CD14-positive monocyte (primary cell): ENCODE measurements at regions not wholly inside any gene's neighbourhood (a gene's known extent, or its start where the extent isn't known, plus 50 kb on each side); places are given as distances from the start of the nearest gene placed in this dataset.

Experiments used
- DNase-seq, 3 donors: peaks; one replicate each; pipeline ENCODE4 v3.0.0-alpha.2; 2011 to 2022
- H2AFZ ChIP-seq: 2 replicates; pipeline ENCODE4 v1.6.0; 2012; ENCODE audit warnings: mild to moderate bottlenecking, low read depth, low read length, inconsistent platforms; ENCODE audit not compliant: insufficient read depth, poor library complexity, severe bottlenecking
- H3K27ac ChIP-seq, 2 donors: 1 replicate in 1 of 2; 2 replicates in 1 of 2; pipeline ENCODE4 v1.5.1; 2012 to 2013; ENCODE audit warnings: low read length in 2 of 2, control low read depth in 1 of 2, inconsistent platforms in 1 of 2, low read depth in 1 of 2, mild to moderate bottlenecking in 1 of 2
- H3K27me3 ChIP-seq, 2 donors: one replicate each; pipeline versions ENCODE4 v1.6.0 to v1.6.1; 2011 to 2013; ENCODE audit warnings: low read length in 2 of 2; ENCODE audit not compliant: control insufficient read depth in 2 of 2, insufficient read depth in 2 of 2
- H3K36me3 ChIP-seq, 2 donors: replicated peaks in 1 of 2; 1 replicate in 1 of 2; 2 replicates in 1 of 2; pipeline versions ENCODE4 v1.5.1 to v1.6.1; 2012 to 2013; ENCODE audit warnings: low read length in 2 of 2, control low read depth in 1 of 2, inconsistent platforms in 1 of 2, mild to moderate bottlenecking in 1 of 2; ENCODE audit not compliant: insufficient read depth in 2 of 2, control insufficient read depth in 1 of 2
- H3K4me1 ChIP-seq, 2 donors: 1 replicate in 1 of 2; 2 replicates in 1 of 2; pipeline versions ENCODE4 v1.5.1 to v1.6.1; 2012 to 2013; ENCODE audit warnings: low read length in 2 of 2, control low read depth in 1 of 2, inconsistent platforms in 1 of 2, mild to moderate bottlenecking in 1 of 2, moderate library complexity in 1 of 2; ENCODE audit not compliant: insufficient read depth in 2 of 2, control insufficient read depth in 1 of 2
- H3K4me2 ChIP-seq: replicated peaks from 2 replicates; pipeline ENCODE3; 2012; ENCODE audit warnings: low read length, moderate library complexity, mild to moderate bottlenecking; ENCODE audit not compliant: poor library complexity, severe bottlenecking; ENCODE audit errors: extremely low read depth
- H3K4me3 ChIP-seq, 3 experiments: fragments of 200-600 bp in 1 of 3; sonication (generic) in 1 of 3; replicated peaks in 1 of 3; 1 replicate in 2 of 3; 2 replicates in 1 of 3; pipeline ENCODE4 v1.5.1; 2011 to 2013; ENCODE audit warnings: low read length in 3 of 3, mild to moderate bottlenecking in 3 of 3, control low read depth in 2 of 3, low read depth in 2 of 3, inconsistent platforms in 1 of 3, moderate library complexity in 1 of 3
- H3K79me2 ChIP-seq: 2 replicates; pipeline ENCODE4 v1.6.0; 2012; ENCODE audit warnings: mild to moderate bottlenecking, control low read depth, inconsistent platforms, low read length, moderate library complexity; ENCODE audit not compliant: insufficient read depth
- H3K9ac ChIP-seq: 2 replicates; pipeline ENCODE4 v1.6.0; 2017; ENCODE audit warnings: low read length, mild to moderate bottlenecking; ENCODE audit not compliant: insufficient read depth, poor library complexity, severe bottlenecking
- H3K9me3 ChIP-seq, 2 donors: replicated peaks in 1 of 2; 1 replicate in 1 of 2; 2 replicates in 1 of 2; pipeline versions ENCODE4 v1.5.1 to v1.6.1; 2012 to 2013; ENCODE audit warnings: low read length in 2 of 2, control low read depth in 1 of 2; ENCODE audit not compliant: control insufficient read depth in 1 of 2, insufficient read depth in 1 of 2
- H4K20me1 ChIP-seq: 2 replicates; pipeline ENCODE4 v1.6.0; 2012; ENCODE audit warnings: mild to moderate bottlenecking, low read length, control low read depth, moderate library complexity; ENCODE audit not compliant: insufficient read depth
- H3K27ac Mint-ChIP-seq, 7 donors: one replicate each; pipeline ENCODE4 v1.8.0; 2020; ENCODE audit warnings: mild to moderate bottlenecking in 7 of 7, mixed read lengths in 7 of 7, moderate library complexity in 6 of 7, inconsistent platforms in 2 of 7
- H3K27me3 Mint-ChIP-seq, 3 donors: one replicate each; pipeline ENCODE4 v1.8.0; 2021 to 2022; ENCODE audit warnings: low read depth in 3 of 3, mild to moderate bottlenecking in 3 of 3, mixed read lengths in 3 of 3, moderate library complexity in 3 of 3, inconsistent platforms in 1 of 3
- H3K36me3 Mint-ChIP-seq, 2 donors: one replicate each; pipeline ENCODE4 v1.8.0; 2020; ENCODE audit warnings: mixed read lengths in 2 of 2, inconsistent platforms in 1 of 2, mild to moderate bottlenecking in 1 of 2
- H3K4me1 Mint-ChIP-seq: one replicate; pipeline ENCODE4 v1.8.0; 2020; ENCODE audit warnings: mild to moderate bottlenecking, mixed read lengths
- H3K4me3 Mint-ChIP-seq, 2 donors: one replicate each; pipeline ENCODE4 v1.8.0; 2020; ENCODE audit warnings: mild to moderate bottlenecking in 2 of 2, mixed read lengths in 2 of 2, moderate library complexity in 1 of 2
- H3K9me3 Mint-ChIP-seq, 7 donors: one replicate each; pipeline ENCODE4 v1.8.0; 2020 to 2022; ENCODE audit warnings: mixed read lengths in 7 of 7, mild to moderate bottlenecking in 6 of 7, moderate library complexity in 6 of 7, inconsistent platforms in 2 of 7
- CTCF ChIP-seq: fragments of 200-600 bp; IDR thresholded peaks from one replicate; pipeline ENCODE4 v1.8.0; 2022; ENCODE audit warnings: antibody characterized with exemption, mild to moderate bottlenecking
- WGBS: methylation state at CpG from one replicate; pipeline ENCODE4 v1.1.5; 2013; ENCODE audit warnings: missing lambda C conversion rate; ENCODE audit not compliant: insufficient coverage; 5-methylcytosine and 5-hydroxymethylcytosine counted together
- intact Hi-C, 2 donors: fragments of 100-400 bp; cut with micrococcal nuclease; formaldehyde crosslinking; loops; one replicate each; pipeline versions ENCODE4 v1.15.0 to v1.15.1; 2023

- Histone ChIP-seq H3K4me2 (no peak overlapping the region), H4K20me1 (no peaks in the 10 kb centered on the region), H3K36me3 (no peaks in the 10 kb centered on the region), H3K27ac (no peak overlapping the region), H2AFZ (no peak overlapping the region), H3K4me1 (no peaks in the 10 kb centered on the region), H3K79me2 (no peaks in the 10 kb centered on the region), H3K4me3 (no peak overlapping the region), H3K27me3 (no peaks in the 10 kb centered on the region), H3K9me3 (no peaks in the 10 kb centered on the region), H3K9ac (no peak overlapping the region)
- Mint-ChIP-seq H3K36me3 (no peaks in the 10 kb centered on the region), H3K27me3 (peaks cover 6 to 14% (median 10%) of the 10 kb centered on the region in 3 donors), H3K27ac (no peak overlapping the region), H3K4me1 (no peaks in the 10 kb centered on the region), H3K9me3 (peaks cover 0 to 12% (median 0%) of the 10 kb centered on the region in 7 donors), H3K4me3 (no peak overlapping the region)
- TF ChIP-seq CTCF: no peak
- no peak for DNase-seq
- WGBS: 67% methylated on average over 1 of the region's 3 CpGs
- intact Hi-C loops: no loop called here
These were observed 110.4 kb upstream of the MAGI3 start for GRCh38 chr1:113279776-113280391.

- Histone ChIP-seq H4K20me1 (no peaks in the 10 kb centered on the region), H3K4me2 (no peak overlapping the region), H3K36me3 (no peaks in the 10 kb centered on the region), H3K27ac (no peak overlapping the region), H2AFZ (no peak overlapping the region), H3K4me3 (no peak overlapping the region), H3K9ac (no peak overlapping the region), H3K27me3 (no peaks in the 10 kb centered on the region), H3K9me3 (no peaks in the 10 kb centered on the region), H3K4me1 (no peaks in the 10 kb centered on the region), H3K79me2 (no peaks in the 10 kb centered on the region)
- Mint-ChIP-seq H3K9me3 (peaks cover 0 to 12% (median 0%) of the 10 kb centered on the region in 7 donors), H3K4me1 (no peaks in the 10 kb centered on the region), H3K27me3 (peaks cover 6 to 14% (median 10%) of the 10 kb centered on the region in 3 donors), H3K4me3 (no peak overlapping the region), H3K36me3 (no peaks in the 10 kb centered on the region), H3K27ac (no peak overlapping the region)
- intact Hi-C loops: no loop called here
- TF ChIP-seq CTCF: no peak
- DNase-seq: no peak
- 100% methylated on average over 1 of the region's 1 CpG for WGBS
These were observed 109.7 kb upstream of the MAGI3 start for GRCh38 chr1:113280581-113280980.
